Panc1 (cell line): ENCODE measurements at regions not wholly inside any gene's neighbourhood (a gene's known extent, or its start where the extent isn't known, plus 50 kb on each side); places are given as distances from the start of the nearest gene placed in this dataset.

Experiments used
- ATAC-seq: fragments of 200-7000 bp; cut with Tn5 transposase; 2 replicates; pipeline ENCODE4 v1.9.1; 2020; ENCODE audit warnings: mild to moderate bottlenecking, moderate library complexity
- BruUV-seq: library from RNA; stranded (reverse); fragments of 400-500 nt; replicated peaks from 2 replicates; lab custom pipeline; 2021; lab: Mats Ljungman, UMichigan
- CTCF ChIA-PET: fragments of 300-600 bp; sonication (Branson Sonifier 250); formaldehyde crosslinking; loops from one replicate; lab custom pipeline; 2022; ENCODE audit warnings: antibody characterized with exemption; lab: Charles Lee
- POLR2A ChIA-PET: fragments of 300-600 bp; sonication (Branson Sonifier 250); formaldehyde crosslinking; loops from one replicate; lab custom pipeline; 2022; ENCODE audit warnings: antibody characterized with exemption; lab: Charles Lee
- DNase-seq: peaks from one replicate; pipeline ENCODE4 v3.0.0-alpha.2; 2010; ENCODE audit warnings: low read depth, low spot score
- H3K27ac ChIP-seq: 2 replicates; pipeline ENCODE4 v1.5.1; 2011; ENCODE audit warnings: mild to moderate bottlenecking, low read length, inconsistent platforms
- H3K27me3 ChIP-seq: fragments of 200-500 bp; sonication (Bioruptor generic); 2 replicates; pipeline ENCODE4 v1.6.0; 2014; ENCODE audit warnings: low read length, inconsistent platforms; ENCODE audit not compliant: control insufficient read depth, insufficient read depth
- H3K36me3 ChIP-seq: fragments of 200-500 bp; sonication (Bioruptor generic); 2 replicates; pipeline ENCODE4 v1.5.1; 2014; ENCODE audit warnings: inconsistent platforms, mild to moderate bottlenecking, low read length, moderate library complexity; ENCODE audit not compliant: control insufficient read depth, insufficient read depth
- H3K4me1 ChIP-seq: 2 replicates; pipeline ENCODE4 v1.5.1; 2011; ENCODE audit warnings: inconsistent platforms, mild to moderate bottlenecking, low read length, moderate library complexity; ENCODE audit not compliant: control insufficient read depth, insufficient read depth
- H3K4me3 ChIP-seq, 2 experiments: 2 replicates each; pipeline ENCODE4 v1.5.1; 2011 to 2012; ENCODE audit warnings: low read depth in 2 of 2, low read length in 2 of 2, mild to moderate bottlenecking in 2 of 2, inconsistent platforms in 1 of 2, moderate library complexity in 1 of 2
- H3K9me3 ChIP-seq: fragments of 200-500 bp; sonication (Bioruptor generic); 2 replicates; pipeline ENCODE4 v1.5.1; 2014; ENCODE audit warnings: low read depth, mild to moderate bottlenecking, inconsistent platforms, low read length, moderate library complexity; ENCODE audit not compliant: control insufficient read depth, insufficient read depth
- POLR2AphosphoS5 ChIP-seq: IDR thresholded peaks from 2 replicates; pipeline ENCODE4 v1.6.1; 2012; ENCODE audit warnings: mild to moderate bottlenecking, low read depth, low read length, moderate library complexity
- REST ChIP-seq, 2 experiments: IDR thresholded peaks; 2 replicates each; pipeline ENCODE4 v1.6.1; 2011 to 2012; ENCODE audit warnings: low read depth in 2 of 2, control low read depth in 1 of 2, low read length in 1 of 2, mild to moderate bottlenecking in 1 of 2, moderate library complexity in 1 of 2; ENCODE audit not compliant: insufficient read depth in 1 of 2
- SIN3A ChIP-seq: IDR thresholded peaks from 2 replicates; pipeline ENCODE4 v1.6.1; 2012; ENCODE audit warnings: low read depth, mild to moderate bottlenecking, low read length, moderate library complexity, borderline replicate concordance; ENCODE audit not compliant: insufficient read depth
- TCF7L2 ChIP-seq: IDR thresholded peaks from 2 replicates; pipeline ENCODE4 v1.6.1; 2011; ENCODE audit warnings: mild to moderate bottlenecking, low read depth, low read length, inconsistent platforms
- in situ Hi-C: cut with HindIII; loops from 2 replicates; pipeline ENCODE4 v1.10.0; 2016; ENCODE audit warnings: low sequenced_read_pairs, low pct_unique_long_range_greater_than_20kb
- intact Hi-C: fragments of 100-400 bp; cut with micrococcal nuclease; formaldehyde crosslinking; loops from one replicate; pipeline ENCODE4 v1.10.0; 2022; ENCODE audit not compliant: unreplicated experiment
- TF ChIP-seq, protein P1 (sequence below): fragments of 450-650 bp; IDR thresholded peaks from 2 replicates; pipeline ENCODE4 v1.5.1; 2017; ENCODE audit warnings: mild to moderate bottlenecking

GRCh38 chr1:175863299-175864050 is 120.1 kb upstream of the TNR start:
- CTCF ChIA-PET = no interaction called here
- no peak for DNase-seq
- in situ Hi-C loops (no loop called here), intact Hi-C loops (no loop called here)
- Histone ChIP-seq H3K27ac (no peak overlapping the region), H3K4me1 (no peaks in the 10 kb centered on the region), H3K27me3 (peaks cover 5% of the 10 kb centered on the region), H3K4me3 (no peak overlapping the region), H3K36me3 (no peaks in the 10 kb centered on the region), H3K9me3 (no peaks in the 10 kb centered on the region)
- POLR2A ChIA-PET = no interaction called here
- ATAC-seq = no peak
- TF ChIP-seq, protein P1, sequence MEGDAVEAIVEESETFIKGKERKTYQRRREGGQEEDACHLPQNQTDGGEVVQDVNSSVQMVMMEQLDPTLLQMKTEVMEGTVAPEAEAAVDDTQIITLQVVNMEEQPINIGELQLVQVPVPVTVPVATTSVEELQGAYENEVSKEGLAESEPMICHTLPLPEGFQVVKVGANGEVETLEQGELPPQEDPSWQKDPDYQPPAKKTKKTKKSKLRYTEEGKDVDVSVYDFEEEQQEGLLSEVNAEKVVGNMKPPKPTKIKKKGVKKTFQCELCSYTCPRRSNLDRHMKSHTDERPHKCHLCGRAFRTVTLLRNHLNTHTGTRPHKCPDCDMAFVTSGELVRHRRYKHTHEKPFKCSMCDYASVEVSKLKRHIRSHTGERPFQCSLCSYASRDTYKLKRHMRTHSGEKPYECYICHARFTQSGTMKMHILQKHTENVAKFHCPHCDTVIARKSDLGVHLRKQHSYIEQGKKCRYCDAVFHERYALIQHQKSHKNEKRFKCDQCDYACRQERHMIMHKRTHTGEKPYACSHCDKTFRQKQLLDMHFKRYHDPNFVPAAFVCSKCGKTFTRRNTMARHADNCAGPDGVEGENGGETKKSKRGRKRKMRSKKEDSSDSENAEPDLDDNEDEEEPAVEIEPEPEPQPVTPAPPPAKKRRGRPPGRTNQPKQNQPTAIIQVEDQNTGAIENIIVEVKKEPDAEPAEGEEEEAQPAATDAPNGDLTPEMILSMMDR = no peak
- TF ChIP-seq POLR2AphosphoS5 = no peak
- TF ChIP-seq SIN3A = no peak
- TF ChIP-seq REST (IDR thresholded peaks at IDR 0.05; ENCODE audit: insufficient read depth in 1 of 2, low read depth in 2 of 2, low read length in 1 of 2) = no peak
- no TSS peak for BruUV-seq

- TF ChIP-seq POLR2AphosphoS5 = no peak
- TF ChIP-seq, protein P1 = no peak
- TF ChIP-seq REST (IDR thresholded peaks at IDR 0.05; ENCODE audit: insufficient read depth in 1 of 2, low read depth in 2 of 2, low read length in 1 of 2) = no peak
- TF ChIP-seq TCF7L2 = no peak
- TF ChIP-seq SIN3A = no peak
- CTCF ChIA-PET = no interaction called here
- no peak overlapping the region for H3K27ac ChIP-seq
- in situ Hi-C loops (no loop called here), intact Hi-C loops (no loop called here)
- no TSS peak for BruUV-seq
- ATAC-seq (no peak), DNase-seq (no peak)
- H3K36me3 ChIP-seq = no peaks in the 10 kb centered on the region
- no peaks in the 10 kb centered on the region for H3K4me1 ChIP-seq
- H3K27me3 ChIP-seq = peaks cover 5% of the 10 kb centered on the region
- no peaks in the 10 kb centered on the region for H3K9me3 ChIP-seq
- no peak overlapping the region for H3K4me3 ChIP-seq
- POLR2A ChIA-PET = no interaction called here
Observed at GRCh38 chr1:175862408-175862807, 119.0 kb upstream of the TNR start.
